ENCODE measurements at regions not wholly inside any gene's neighbourhood (a gene's known extent, or its start where the extent isn't known, plus 50 kb on each side); places are given as distances from the start of the nearest gene placed in this dataset.

DNA sequence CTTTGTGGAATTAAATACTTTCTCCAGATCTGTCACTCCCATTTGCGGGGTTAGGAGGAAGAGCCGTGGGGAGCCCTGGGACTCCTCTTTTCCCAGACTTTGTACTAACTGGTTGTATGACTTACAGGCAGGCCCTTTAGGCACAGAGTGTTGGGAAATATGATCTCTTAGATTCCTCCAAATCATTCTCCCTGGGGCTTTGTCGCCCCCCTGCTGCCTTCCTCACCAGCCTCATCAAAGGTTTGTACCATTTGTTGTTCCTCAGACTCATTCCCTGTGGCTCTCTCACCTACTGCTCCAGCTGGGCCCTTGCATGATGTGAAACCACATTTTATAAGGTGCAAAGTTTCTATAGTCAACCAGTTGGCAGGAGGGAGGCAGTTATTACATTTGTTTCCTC, 56.4 kb downstream of the CRYGS start:
- no peak for DNase-seq (ENCODE audit: low read depth, low spot score)

DNA sequence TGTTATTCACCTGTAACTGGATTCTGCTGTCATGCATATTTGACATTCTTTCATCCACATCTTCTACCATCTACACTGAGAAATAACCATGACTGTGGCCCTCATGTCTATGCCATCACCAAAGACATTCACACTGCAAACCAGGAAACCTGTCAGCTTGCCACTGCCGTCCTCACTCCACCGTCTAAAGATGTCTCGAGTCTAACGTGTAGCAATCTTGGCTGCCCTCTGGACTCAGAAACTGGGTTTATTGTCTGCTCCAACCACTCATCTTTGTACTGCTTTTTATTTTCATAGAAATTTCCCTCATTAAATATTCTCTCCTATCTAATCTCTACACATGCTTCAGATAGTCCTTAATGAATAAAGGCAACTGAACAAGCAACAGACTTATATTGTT, 57.1 kb downstream of the CRYGS start:
- DNase-seq (ENCODE audit: low read depth, low spot score): no peak

DNA sequence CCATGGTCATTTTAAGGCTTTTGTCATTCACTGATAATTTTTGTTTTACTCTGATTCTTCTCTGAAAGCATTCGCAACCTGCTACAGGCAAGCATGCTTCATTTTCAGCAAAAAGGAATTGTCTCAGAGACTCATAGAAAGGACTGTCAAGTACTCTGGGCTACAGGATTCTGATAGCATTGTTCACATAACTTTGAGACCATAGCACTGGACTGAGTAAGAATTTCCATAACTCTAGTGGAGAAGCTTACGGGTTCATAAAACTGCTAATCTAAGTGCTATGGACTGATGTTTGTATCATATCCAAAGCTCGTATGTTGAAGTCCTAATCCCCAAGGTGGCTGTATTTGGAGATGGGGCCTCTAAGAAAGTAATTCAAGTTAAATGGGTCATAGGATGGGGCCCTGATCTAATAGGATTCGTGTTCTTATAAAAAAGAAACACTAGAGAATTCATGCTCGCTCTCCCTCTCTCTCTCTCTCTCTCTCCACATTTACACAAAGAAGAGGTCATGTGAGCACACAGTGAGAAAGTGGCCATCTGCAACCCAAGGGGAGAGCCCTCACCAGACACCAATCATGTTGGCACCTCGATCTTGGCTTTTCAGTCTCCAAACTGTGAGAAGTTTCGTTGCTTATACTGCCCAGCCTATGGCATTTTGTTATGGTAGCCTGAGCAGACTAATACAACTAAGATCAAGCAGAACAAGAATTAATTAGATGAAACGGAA, 60.4 kb downstream of the CRYGS start:
- no peak for DNase-seq (ENCODE audit: low read depth, low spot score)

DNA sequence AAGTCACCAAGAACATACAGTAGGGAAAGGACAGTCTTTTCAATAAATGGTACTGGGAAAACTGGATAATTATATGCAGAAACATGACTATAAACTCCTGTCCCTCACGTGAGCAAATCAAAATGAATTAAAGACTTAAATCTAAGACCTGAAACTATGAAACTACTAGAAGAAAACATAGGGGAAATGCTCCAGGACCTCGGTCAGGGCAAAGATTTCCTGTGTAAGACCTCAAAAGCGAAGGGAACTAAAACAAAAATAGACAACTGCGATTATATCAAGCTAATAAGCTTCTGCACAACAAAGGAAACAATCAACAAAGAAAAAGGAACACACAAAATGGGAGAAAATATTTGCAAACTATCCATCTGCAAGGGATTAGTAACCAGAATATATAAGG, 62.7 kb downstream of the CRYGS start:
- no peak for DNase-seq (ENCODE audit: low read depth, low spot score)

DNA sequence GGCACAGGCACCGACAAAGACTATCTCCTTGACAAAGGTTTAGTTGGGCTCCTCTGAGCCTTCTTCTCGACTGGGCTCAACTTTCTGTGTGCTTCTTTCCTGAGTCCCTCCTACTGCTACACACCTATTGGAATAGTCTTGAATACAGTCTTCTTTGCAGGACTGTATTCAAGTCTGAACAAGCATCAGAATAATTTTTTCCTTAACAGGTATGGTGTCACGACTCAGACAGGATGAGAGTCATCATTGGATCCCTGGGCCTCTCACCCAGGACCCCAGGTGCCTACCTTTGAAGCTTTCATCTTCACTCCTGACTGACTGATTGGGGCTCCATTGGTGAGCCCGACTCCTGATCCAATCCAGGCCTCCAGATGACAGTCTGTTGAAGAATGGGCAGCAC, 66.3 kb downstream of the CRYGS start:
- DNase-seq (ENCODE audit: low read depth, low spot score): no peak

DNA sequence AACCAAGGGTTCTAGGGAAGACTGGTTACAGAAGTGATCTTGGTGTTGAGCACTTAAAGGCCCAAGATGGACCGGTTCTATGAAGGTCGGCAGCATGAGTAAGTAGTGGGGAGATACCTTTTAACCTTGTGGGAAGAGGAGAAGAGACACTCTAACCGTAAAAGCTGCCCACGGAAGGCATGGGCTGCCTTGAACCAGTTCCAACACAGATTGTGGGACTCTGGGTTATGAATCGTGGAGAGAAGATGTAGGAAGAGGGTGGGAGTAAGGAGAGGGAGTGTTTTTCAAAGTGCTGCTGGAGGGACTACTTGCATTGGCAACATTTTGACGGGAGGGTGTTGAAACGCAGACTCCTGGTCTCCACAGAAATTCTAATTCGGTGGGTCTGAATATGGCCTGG, 67.1 kb downstream of the CRYGS start:
- DNase-seq (ENCODE audit: low read depth, low spot score): no peak

DNA sequence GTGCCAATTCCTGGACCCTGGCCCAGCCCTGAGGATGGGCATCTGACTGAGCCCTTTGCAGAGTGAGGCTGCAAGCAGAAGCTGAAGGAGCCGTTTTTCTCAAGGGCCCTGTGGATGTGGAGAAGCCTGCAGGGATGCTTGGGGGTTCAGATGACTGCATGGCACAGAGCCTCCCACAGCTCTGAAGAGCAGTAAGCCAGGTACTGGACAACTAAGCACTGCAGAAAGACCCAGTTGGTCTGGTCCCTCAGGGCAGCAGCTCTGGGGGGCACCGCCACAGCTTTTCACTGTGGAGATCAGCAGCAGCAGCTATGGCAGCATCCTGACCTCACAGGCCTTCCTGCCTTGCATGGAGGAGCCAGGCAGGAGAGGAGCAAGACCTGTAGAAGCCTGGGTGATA, 67.6 kb downstream of the CRYGS start:
- DNase-seq (ENCODE audit: low read depth, low spot score): no peak

DNA sequence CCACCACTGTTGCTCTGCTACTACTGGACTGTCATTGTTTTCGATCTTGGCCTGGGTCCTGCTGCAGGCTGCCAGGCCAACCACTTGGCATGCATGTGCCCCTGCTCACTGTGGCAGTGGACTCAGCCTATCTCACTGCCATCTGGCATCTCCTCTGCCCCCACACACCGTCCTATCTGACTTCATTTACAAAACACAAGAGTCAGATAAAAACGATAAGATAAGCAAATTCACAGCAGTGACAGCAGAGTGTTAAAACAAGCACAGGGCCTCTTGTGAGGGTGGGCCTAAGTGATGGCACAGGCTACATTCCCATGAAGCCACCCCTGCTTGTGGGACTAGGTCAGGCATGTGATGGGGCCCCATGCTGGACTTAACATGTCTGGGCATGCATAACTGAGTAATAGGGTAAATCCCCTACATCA, 68.1 kb downstream of the CRYGS start:
- DNase-seq (ENCODE audit: low read depth, low spot score): no peak

DNA sequence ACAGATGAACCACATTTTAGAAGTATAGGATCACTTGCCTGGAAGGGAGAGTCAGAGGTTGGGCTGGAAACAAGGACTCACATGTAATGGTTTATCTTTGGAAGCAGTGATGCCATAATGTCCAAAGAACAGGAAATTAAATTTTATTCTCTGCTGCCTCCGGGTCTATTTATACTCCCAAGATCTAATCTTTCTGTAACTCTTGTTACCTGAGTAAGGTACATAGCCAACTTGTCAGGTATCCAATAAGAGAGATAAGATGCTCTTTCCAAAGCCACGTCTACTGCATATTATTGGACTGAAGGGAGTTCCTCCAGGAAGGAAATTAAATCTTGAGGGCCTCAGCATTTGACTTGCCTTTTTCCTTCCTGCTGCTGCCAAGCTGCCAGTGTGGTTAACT, 71.0 kb downstream of the CRYGS start:
- DNase-seq (ENCODE audit: low read depth, low spot score): no peak

DNA sequence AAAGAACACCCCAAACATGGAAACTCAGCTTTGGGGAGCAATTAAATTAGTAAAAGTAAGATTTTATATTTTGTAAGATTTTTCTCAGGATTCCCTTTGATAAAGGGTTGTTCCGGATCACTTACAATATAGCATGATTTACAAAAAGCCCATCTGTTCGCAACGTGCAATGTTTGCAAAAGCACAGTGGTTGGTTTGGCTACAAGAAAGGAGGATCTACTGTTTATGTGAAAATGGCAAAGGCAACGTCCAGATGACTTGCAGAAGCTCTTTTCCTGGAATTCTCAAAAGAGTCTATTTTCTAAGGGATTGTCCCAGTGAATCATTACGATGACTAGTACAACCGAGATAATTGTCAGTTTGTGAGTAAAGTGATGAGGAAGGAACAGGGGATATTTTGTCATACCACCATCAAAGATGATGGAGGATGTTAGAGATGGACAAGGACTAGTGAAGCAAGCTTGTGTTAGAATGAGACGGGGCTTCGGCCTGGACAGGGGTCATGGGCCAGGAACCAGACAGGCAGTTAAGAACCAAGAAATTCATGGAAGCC, 71.6 kb downstream of the CRYGS start:
- no peak for DNase-seq (ENCODE audit: low read depth, low spot score)

DNA sequence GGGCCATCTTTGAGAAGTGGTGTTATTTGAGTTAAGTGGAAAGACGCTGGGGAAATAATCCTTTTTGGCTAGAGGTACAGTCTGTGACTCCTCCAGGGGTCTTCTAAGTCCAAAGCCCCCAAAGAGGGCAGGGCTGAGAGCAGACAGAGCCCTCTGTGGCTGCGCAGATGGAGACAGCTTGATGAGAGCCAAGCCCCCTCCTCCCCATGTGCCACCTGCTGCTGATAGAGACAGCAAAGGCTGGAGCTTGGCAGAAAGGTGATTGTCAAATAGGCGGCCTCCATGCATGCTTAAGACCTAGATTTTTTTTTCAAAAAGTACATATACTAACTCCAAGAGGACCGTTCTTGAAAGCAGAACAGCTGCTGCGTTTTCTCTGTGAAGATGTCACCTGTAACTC, 72.4 kb downstream of the CRYGS start:
- DNase-seq (ENCODE audit: low read depth, low spot score): no peak

DNA sequence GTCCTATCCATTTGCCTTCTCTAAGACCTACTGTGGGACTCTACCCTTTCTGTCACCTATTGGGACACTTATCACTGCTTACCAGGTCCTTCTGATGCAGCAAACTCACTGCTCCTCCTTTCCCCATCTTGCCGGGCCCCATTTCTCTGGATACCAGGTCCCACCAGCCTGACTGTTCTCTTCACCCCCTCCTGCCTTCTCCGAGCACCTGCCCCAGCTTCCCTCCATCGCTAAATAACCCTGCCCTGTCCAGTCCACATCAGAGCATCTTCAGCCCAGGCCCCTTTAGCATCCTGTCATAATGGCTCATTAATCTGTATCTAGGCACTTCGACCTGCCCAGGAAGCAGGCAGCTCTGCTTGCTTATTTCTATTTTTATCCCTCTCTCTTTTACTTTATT, 74.7 kb downstream of the CRYGS start:
- no peak for DNase-seq (ENCODE audit: low read depth, low spot score)

DNA sequence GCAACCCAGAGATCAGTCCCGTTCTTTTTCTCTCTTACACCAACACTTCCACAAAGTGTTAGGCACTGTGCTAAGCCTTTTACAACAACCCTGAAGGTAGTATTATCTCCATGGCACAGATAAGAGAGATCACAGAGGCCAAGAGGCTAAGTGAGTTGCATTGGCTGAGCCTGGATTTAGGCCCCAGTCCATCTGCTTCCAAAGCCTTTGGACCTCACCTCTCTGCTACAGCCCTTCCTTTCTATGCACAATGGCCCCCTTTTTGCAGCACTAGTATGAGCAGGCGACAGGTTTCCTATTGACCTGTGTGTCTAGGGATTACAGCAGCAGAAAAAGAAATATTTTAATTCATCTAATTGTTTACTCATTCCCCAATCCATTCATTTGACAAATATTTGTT, 76.2 kb downstream of the CRYGS start:
- no peak for DNase-seq (ENCODE audit: low read depth, low spot score)

DNA sequence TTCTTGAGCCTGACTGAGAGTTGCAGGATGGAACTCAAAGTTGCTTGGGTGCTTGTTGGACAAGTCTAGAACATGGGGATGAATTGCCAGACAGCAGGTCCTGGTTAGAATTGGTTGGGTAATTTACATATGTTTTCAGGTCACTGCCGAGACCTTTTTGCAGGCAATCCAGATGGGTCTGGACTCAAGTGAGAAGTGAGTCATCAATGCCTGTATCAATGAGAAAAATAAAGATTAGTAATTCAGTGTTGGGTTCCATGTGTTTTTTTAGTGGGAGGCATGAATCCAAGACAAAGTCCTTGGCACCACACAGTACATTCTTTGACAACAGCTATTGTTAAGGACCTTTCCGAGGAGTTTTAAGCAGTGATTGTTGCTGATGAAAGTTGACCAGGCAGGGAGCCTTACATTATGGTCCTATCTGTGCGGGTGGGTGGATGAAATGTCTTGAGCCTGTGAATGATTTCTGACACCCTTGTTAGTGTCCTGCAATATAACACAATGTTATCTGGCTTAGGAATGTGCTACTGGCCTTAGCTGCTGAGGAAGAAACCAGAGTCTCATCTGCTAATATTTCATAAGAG, 77.7 kb downstream of the CRYGS start:
- no peak for DNase-seq (ENCODE audit: low read depth, low spot score)

DNA sequence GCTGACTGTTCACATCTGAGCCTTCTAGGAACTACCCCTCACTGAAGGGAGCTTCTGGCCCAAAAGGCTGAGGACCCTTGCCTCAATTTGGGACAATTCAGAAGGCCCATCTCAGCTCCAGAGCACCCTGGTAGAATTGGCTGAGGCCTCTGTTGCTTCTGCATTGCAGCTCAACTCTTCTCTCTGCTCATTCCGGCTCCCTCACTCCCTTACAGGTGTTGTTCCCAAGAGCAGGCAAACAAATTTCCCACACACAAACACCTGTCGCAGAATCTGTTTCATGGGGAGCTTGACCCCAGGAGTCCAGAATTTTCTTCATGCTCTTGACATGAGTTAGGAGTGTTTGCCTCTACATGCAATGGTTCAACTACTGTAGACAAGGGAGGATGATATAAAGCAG, 78.7 kb downstream of the CRYGS start:
- no peak for DNase-seq (ENCODE audit: low read depth, low spot score)

DNA sequence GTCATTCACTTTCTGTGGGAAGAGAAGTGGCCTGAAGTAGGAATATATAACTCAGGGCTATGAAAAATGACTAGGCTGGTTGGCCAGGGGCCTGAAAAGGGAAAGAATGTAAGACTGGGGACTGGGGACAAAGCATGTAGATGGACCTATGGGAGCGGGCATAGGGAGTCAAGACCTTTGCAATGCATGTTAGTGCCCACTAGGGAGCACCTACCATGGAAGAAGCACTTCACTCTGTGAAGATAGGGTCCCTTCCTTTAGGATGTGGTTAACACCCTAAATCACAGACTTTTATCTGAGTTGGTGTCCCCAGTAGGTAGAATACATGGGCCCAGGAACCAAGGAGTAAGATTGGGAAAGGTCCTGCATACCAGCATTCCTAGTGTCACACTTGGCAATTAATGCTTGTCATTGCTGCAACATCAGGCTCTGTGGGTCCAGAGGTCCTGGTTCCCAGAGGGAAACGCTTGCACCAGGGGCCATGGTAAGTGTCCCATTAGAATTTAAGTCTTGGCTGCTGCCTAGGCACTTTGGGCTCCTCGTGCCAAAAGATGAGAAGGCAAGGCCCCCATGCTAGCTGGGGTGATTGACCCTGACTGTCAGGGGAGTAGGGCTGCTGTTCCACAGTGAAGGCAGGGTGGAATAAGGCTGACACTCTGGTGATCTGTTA, 79.6 kb downstream of the CRYGS start:
- DNase-seq (ENCODE audit: low read depth, low spot score): peak; percentile 28

DNA sequence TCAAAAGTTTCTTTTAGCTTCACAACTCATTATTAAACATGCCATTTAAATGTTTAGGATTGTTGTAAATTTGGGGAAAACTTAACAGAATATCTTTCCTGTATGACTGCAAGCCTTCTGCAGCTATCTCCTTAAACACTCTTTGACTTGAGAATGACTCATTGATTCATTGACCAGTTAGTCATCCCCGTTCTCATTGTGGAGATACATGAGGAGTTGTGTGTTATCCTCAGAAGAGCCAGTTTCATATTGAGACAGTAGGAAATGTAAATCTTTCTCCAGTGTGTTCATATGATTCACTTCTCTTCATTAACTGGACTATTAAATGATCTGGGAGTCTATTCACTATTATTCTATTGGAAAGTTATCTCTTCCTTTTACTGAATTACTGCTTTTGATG, 83.0 kb downstream of the CRYGS start:
- DNase-seq (ENCODE audit: low read depth, low spot score): no peak

DNA sequence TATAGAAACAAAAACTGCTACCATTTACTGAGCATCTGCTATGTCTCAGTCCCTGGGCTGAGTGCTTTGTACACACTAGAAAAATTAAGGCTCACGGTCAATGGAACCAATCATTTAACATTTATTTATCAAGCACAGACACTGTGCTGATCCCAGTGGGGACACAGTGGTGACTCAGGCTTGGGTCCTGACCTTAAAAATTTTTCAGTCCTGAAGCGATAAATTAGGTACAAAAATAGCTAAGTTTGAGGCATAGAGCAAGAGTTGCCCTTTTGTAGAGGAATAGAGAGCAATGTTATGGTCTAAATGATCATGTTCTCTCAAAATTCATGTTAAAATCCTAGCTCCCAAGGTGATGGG, 85.1 kb downstream of the CRYGS start:
- DNase-seq (ENCODE audit: low read depth, low spot score): no peak

DNA sequence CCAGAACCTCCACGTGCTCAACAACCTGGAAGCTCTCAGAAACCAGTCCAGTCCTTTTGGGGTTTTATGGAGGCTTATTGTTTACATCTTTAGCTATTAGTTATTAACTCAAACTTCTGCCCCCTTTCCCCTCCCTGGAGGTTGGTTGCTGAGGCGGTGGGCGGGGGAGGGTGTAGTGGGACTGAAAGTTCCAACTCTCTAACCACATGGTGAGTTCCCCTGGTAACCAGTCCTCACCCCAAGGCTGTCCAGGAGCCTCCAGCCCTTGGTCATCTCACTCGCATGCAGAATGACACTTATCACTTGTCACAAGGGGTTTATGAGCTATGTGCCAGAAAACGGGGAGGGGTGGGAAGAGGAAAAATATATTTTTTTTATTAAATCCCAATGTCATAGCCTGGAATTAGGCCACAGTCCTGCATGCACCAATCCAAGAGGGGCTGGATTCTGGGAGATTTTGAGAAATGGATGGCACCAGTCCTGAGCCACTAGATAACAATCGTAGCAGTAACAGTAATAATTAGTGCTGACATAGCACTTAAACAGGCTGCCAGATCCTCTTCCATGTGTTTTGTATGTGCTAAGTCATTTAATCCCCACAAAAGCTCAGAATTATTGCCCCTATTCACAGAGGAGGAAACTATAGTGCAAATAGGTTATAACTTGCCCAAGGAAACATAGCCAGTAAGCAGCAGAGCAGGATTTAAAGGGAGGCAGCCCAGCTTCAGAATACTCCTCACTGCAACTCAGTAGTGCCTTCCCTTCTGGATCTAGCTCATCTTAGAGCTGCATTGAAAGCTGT, 85.7 kb downstream of the CRYGS start:
- no peak for DNase-seq (ENCODE audit: low read depth, low spot score)

DNA sequence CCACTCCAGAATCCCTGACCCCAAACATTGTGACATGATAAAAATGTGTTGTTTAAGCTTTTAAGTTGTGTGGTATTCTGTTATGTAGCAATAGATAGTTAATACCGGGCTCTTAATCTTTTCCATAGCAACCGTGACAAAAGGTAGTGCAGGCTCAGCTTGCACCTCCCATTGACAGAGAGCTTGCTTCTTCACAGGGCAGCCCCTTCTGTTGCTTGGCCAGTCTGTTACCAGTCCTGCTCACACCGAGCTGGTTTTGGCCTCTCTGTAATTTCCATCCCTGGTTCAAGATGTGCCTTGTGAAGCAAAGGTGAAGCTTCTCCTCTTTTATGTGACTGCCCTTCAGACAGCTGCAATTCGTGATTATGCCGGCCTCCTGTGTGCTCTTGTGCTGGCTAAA, 86.9 kb downstream of the CRYGS start:
- DNase-seq (ENCODE audit: low read depth, low spot score): no peak

DNA sequence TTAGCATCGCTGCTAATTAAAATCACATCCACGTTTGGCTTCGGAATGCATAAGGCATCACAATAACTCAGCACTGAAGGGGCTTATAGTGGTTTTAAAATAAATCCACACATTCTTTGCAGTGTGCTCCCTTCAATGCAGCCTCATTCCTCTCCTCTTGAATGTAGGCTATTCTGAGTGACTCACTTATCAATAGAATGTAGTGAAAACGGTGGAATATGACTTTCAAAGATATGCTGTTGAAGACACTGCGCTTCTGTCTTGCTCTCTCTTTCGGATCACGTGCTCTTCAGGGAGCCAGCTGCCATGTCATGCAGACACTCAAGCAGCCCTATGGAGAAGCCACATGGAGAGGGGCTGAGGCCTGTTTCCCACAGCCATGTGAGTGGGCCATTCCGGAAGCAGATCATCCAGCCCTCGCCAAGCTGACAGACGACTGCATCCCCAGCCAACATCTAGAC, 87.4 kb downstream of the CRYGS start:
- DNase-seq (ENCODE audit: low read depth, low spot score): no peak

All from iPS DF 19.7 (cell line).